B cell (primary cell): ENCODE measurements at regions not wholly inside any gene's neighbourhood (a gene's known extent, or its start where the extent isn't known, plus 50 kb on each side); places are given as distances from the start of the nearest gene placed in this dataset.
A peak's percentile ranks its signal among the peaks of the same experiment; 100 is the strongest.

Experiments
- ATAC-seq: fragments of 200-7000 bp; cut with Tn5 transposase; one replicate; pipeline ENCODE4 v1.10.0; 2021; ENCODE audit warnings: low read depth, mild to moderate bottlenecking, moderate number of reproducible peaks, moderate library complexity
- CTCF ChIA-PET: fragments of 350-600 bp; sonication (Branson Sonifier 250); formaldehyde crosslinking; loops from one replicate; lab custom pipeline; 2021; ENCODE audit warnings: antibody characterized with exemption, inconsistent platforms; lab: Charles Lee
- POLR2A ChIA-PET: fragments of 350-600 bp; sonication (Branson Sonifier 250); formaldehyde crosslinking; loops from one replicate; lab custom pipeline; 2021; ENCODE audit warnings: antibody characterized with exemption; lab: Charles Lee
- DNase-seq: peaks from one replicate; pipeline ENCODE4 v3.0.0; 2013
- H2AFZ ChIP-seq: 2 replicates; pipeline ENCODE4 v1.6.1; 2012; ENCODE audit warnings: mild to moderate bottlenecking, low read depth, low read length; ENCODE audit not compliant: insufficient read depth, poor library complexity, severe bottlenecking
- H3K27ac ChIP-seq, 2 donors: 1 replicate in 1 of 2; 2 replicates in 1 of 2; pipeline ENCODE4 v1.5.1; 2012 to 2013; ENCODE audit warnings: low read length in 2 of 2, mild to moderate bottlenecking in 2 of 2, moderate library complexity in 1 of 2
- H3K27me3 ChIP-seq, 4 experiments: fragments of 200-600 bp in 1 of 4; sonication (generic) in 1 of 4; replicated peaks in 1 of 4; 1 replicate in 2 of 4; 2 replicates in 2 of 4; pipeline versions ENCODE4 v1.6.1 to v1.7.0; 2013 to 2016; ENCODE audit warnings: low read length in 3 of 4, mild to moderate bottlenecking in 2 of 4, mixed read lengths in 1 of 4, moderate library complexity in 1 of 4; ENCODE audit not compliant: insufficient read depth in 4 of 4, control insufficient read depth in 3 of 4; ENCODE audit errors: control extremely low read depth in 1 of 4
- H3K36me3 ChIP-seq, 2 experiments: replicated peaks in 1 of 2; 1 replicate in 1 of 2; 2 replicates in 1 of 2; pipeline versions ENCODE4 v1.6.1 to v1.7.1; 2013; ENCODE audit warnings: low read length in 1 of 2; ENCODE audit not compliant: insufficient read depth in 2 of 2, control insufficient read depth in 1 of 2; ENCODE audit errors: control extremely low read depth in 1 of 2, extremely low read depth in 1 of 2
- H3K4me1 ChIP-seq, 2 donors: fragments of 200-600 bp in 1 of 2; sonication (generic) in 1 of 2; 1 replicate in 1 of 2; 2 replicates in 1 of 2; pipeline versions ENCODE4 v1.5.1 to v1.6.1; 2013 to 2017; ENCODE audit warnings: low read length in 2 of 2; ENCODE audit not compliant: control insufficient read depth in 2 of 2, insufficient read depth in 2 of 2
- H3K4me2 ChIP-seq: replicated peaks from 2 replicates; pipeline ENCODE3; 2012; ENCODE audit warnings: mild to moderate bottlenecking, low read depth, low read length; ENCODE audit not compliant: poor library complexity, severe bottlenecking
- H3K4me3 ChIP-seq, 5 experiments: fragments of 200-600 bp in 1 of 5; sonication (generic) in 1 of 5; 1 replicate in 3 of 5; 2 replicates in 2 of 5; pipeline versions ENCODE4 v1.5.1 to v1.7.0; 2011 to 2016; ENCODE audit warnings: low read length in 4 of 5, mild to moderate bottlenecking in 4 of 5, low read depth in 2 of 5, control low read depth in 1 of 5, moderate library complexity in 1 of 5; ENCODE audit not compliant: insufficient read depth in 1 of 5; ENCODE audit errors: control extremely low read depth in 1 of 5, extremely low read depth in 1 of 5
- H3K79me2 ChIP-seq: fragments of 200-600 bp; sonication (generic); one replicate; pipeline ENCODE4 v1.6.0; 2016; ENCODE audit warnings: low read length; ENCODE audit not compliant: control insufficient read depth, insufficient read depth
- H3K9ac ChIP-seq: fragments of 200-600 bp; sonication (generic); 2 replicates; pipeline ENCODE4 v1.6.1; 2017; ENCODE audit warnings: mild to moderate bottlenecking, low read length, moderate library complexity
- H3K9me3 ChIP-seq, 3 donors: one replicate each; pipeline versions ENCODE4 v1.6.1 to v1.7.1; 2013; ENCODE audit warnings: low read length in 2 of 3; ENCODE audit not compliant: control insufficient read depth in 2 of 3, insufficient read depth in 1 of 3; ENCODE audit errors: control extremely low read depth in 1 of 3
- H4K20me1 ChIP-seq: 2 replicates; pipeline ENCODE4 v1.6.0; 2012; ENCODE audit warnings: mild to moderate bottlenecking, low read length; ENCODE audit not compliant: insufficient read depth, control insufficient read depth, poor library complexity, severe bottlenecking
- H3K27ac Mint-ChIP-seq: one replicate; pipeline ENCODE4 v1.8.0; 2021; ENCODE audit warnings: mixed read lengths
- H3K27me3 Mint-ChIP-seq: one replicate; pipeline ENCODE4 v1.8.0; 2021; ENCODE audit warnings: mixed read lengths
- H3K4me1 Mint-ChIP-seq: one replicate; pipeline ENCODE4 v1.8.0; 2021; ENCODE audit warnings: mixed read lengths
- H3K4me3 Mint-ChIP-seq: one replicate; pipeline ENCODE4 v1.8.0; 2021; ENCODE audit warnings: mixed read lengths
- H3K9me3 Mint-ChIP-seq: one replicate; pipeline ENCODE4 v1.8.0; 2022; ENCODE audit warnings: mixed read lengths; ENCODE audit not compliant: insufficient read depth
- CTCF ChIP-seq: fragments of 200-600 bp; IDR thresholded peaks from one replicate; pipeline ENCODE4 v1.8.0; 2022; ENCODE audit warnings: antibody characterized with exemption, mild to moderate bottlenecking
- EZH2 ChIP-seq: IDR thresholded peaks from 2 replicates; pipeline ENCODE4 v1.6.1; 2012; ENCODE audit warnings: borderline replicate concordance, low read depth, mild to moderate bottlenecking, moderate library complexity, low read length; ENCODE audit not compliant: insufficient read depth, poor library complexity, severe bottlenecking
- WGBS: methylation state at CpG from one replicate; pipeline ENCODE4 v1.1.5; 2013; ENCODE audit warnings: missing lambda C conversion rate; ENCODE audit not compliant: insufficient coverage; 5-methylcytosine and 5-hydroxymethylcytosine counted together
- intact Hi-C: fragments of 100-400 bp; cut with micrococcal nuclease; formaldehyde crosslinking; loops from one replicate; pipeline ENCODE4 v1.10.0; 2022

GRCh38 chr4:15234116-15234855, 193.5 kb upstream of the C1QTNF7 start:
- H2AFZ ChIP-seq = peak overlapping the region; percentile 70
- H3K9ac ChIP-seq = peak overlapping the region; percentile 5
- 91% methylated on average over 1 of the region's 7 CpGs for WGBS
- ATAC-seq = no peak
- ChIA-PET POLR2A (no interaction called here), CTCF (interaction anchor here (1.8 kb wide), 1 partner anchor 9 kb away, joined by 5 read pairs; no protein-coding TSS in a partner anchor)
- peak overlapping the region; percentile 45 for H3K4me3 Mint-ChIP-seq
- H3K4me1 ChIP-seq = peaks cover 13 to 16% of the 10 kb centered on the region in 2 donors
- H3K27me3 ChIP-seq = no peaks in the 10 kb centered on the region
- no peaks in the 10 kb centered on the region for H3K36me3 ChIP-seq
- TF ChIP-seq EZH2 (no peak), CTCF (no peak)
- no peak overlapping the region for H3K27ac ChIP-seq
- H3K27me3 Mint-ChIP-seq = peaks cover 3% of the 10 kb centered on the region
- no peak overlapping the region for H3K4me3 ChIP-seq
- intact Hi-C loops = loop anchor here (5.0 to 10.0 kb wide), 2 partner anchors 723 to 1579 kb away; no protein-coding TSS in a partner anchor
- H3K4me1 Mint-ChIP-seq = peaks cover 25% of the 10 kb centered on the region
- peak overlapping the region; percentile 55 for H3K4me2 ChIP-seq
- H3K9me3 Mint-ChIP-seq = no peaks in the 10 kb centered on the region
- H4K20me1 ChIP-seq = no peaks in the 10 kb centered on the region
- DNase-seq = peak; percentile 13
- no peaks in the 10 kb centered on the region for H3K79me2 ChIP-seq
- peak overlapping the region; percentile 24 for H3K27ac Mint-ChIP-seq
- no peaks in the 10 kb centered on the region for H3K9me3 ChIP-seq

- Histone ChIP-seq H3K9me3 (no peaks in the 10 kb centered on the region), H3K4me1 (peaks cover 13 to 16% of the 10 kb centered on the region in 2 donors), H3K9ac (no peak overlapping the region), H3K27me3 (no peaks in the 10 kb centered on the region), H4K20me1 (no peaks in the 10 kb centered on the region), H3K4me3 (no peak overlapping the region), H3K36me3 (no peaks in the 10 kb centered on the region), H3K27ac (no peak overlapping the region), H2AFZ (no peak overlapping the region), H3K79me2 (no peaks in the 10 kb centered on the region), H3K4me2 (no peak overlapping the region)
- Mint-ChIP-seq H3K9me3 (no peaks in the 10 kb centered on the region), H3K27ac (no peak overlapping the region), H3K27me3 (peaks cover 3% of the 10 kb centered on the region), H3K4me1 (peaks cover 25% of the 10 kb centered on the region), H3K4me3 (no peak overlapping the region)
- DNase-seq (no peak), ATAC-seq (no peak)
- no peak for TF ChIP-seq CTCF
- no peak for TF ChIP-seq EZH2
- intact Hi-C loops = loop anchor here (5.0 to 10.0 kb wide), 2 partner anchors 723 to 1580 kb away; no protein-coding TSS in a partner anchor
- ChIA-PET POLR2A (no interaction called here), CTCF (interaction anchor here (1.8 kb wide), 1 partner anchor 9 kb away, joined by 5 read pairs; no protein-coding TSS in a partner anchor)
- 100% methylated on average over 1 of the region's 2 CpGs for WGBS
Observed at GRCh38 chr4:15234856-15235126, 193.0 kb upstream of the C1QTNF7 start.
